HG02943 (cell line): ENCODE measurements at regions not wholly inside any gene's neighbourhood (a gene's known extent, or its start where the extent isn't known, plus 50 kb on each side); places are given as distances from the start of the nearest gene placed in this dataset.
"Not testable (repeated sequence)": the region's sequence is repeated elsewhere in the genome, so short reads cannot be mapped to it uniquely, and the experiment has no call there.

Experiments used
- ATAC-seq: cut with Tn5 transposase; IDR thresholded peaks from one replicate; pipeline ENCODE4 v1.9.1; 2021; ENCODE audit warnings: mild to moderate bottlenecking, low read depth, moderate library complexity; ENCODE audit not compliant: unreplicated experiment

- ATAC-seq: no peak
Measured at GRCh38 chr1:41995441-41996130, 76.9 kb upstream of the HIVEP3 start.

- ATAC-seq: no peak
Measured at GRCh38 chr1:41994195-41994894, 75.6 kb upstream of the HIVEP3 start.

DNA sequence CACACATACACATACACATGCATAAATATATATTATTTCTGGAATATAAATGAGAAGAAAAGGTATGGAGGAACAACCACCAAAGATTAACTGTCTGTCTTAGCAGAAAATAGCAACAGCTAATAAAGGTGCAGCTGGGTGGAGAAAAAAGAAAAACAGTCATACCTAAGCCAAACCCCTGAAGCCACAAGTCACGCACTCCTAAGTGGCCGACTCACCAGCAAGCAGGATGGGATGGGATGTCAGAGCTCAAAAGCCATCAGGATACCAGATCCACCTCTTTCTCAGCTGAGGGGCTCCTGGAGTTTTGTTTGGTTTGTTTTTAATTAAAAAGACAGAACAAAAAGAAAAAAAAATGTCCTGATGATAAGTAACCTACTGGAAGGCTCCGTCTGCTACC is 64.7 kb upstream of the HIVEP3 start:
- ATAC-seq: no peak

GRCh38 chr1:41981796-41982195 is 63.1 kb upstream of the HIVEP3 start:
- ATAC-seq: no peak

GRCh38 chr1:41980827-41981653 is 62.3 kb upstream of the HIVEP3 start:
- ATAC-seq: no peak

GRCh38 chr1:41978986-41979385 is 60.3 kb upstream of the HIVEP3 start:
- no peak for ATAC-seq

GRCh38 chr1:41977326-41977725 is 58.6 kb upstream of the HIVEP3 start:
- no peak for ATAC-seq

DNA sequence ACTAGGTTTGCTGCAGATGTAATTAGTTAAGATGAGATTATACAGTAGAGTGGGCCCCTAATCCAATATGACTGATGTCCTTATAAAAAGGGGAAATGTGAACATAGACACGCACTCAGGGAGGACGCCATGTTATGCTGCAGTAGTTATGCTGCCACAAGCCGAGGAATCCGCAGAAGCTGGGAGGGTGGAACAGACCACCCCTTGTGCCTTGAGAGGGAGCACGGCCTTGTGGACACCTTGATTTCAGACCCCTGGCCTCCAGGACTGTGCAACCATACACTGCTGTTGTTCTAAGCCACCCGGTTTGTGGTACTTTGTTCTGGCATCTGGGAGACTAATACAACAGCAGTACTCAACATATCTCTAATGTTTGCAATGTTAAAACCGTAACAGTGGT is 57.9 kb upstream of the HIVEP3 start:
- no peak for ATAC-seq

DNA sequence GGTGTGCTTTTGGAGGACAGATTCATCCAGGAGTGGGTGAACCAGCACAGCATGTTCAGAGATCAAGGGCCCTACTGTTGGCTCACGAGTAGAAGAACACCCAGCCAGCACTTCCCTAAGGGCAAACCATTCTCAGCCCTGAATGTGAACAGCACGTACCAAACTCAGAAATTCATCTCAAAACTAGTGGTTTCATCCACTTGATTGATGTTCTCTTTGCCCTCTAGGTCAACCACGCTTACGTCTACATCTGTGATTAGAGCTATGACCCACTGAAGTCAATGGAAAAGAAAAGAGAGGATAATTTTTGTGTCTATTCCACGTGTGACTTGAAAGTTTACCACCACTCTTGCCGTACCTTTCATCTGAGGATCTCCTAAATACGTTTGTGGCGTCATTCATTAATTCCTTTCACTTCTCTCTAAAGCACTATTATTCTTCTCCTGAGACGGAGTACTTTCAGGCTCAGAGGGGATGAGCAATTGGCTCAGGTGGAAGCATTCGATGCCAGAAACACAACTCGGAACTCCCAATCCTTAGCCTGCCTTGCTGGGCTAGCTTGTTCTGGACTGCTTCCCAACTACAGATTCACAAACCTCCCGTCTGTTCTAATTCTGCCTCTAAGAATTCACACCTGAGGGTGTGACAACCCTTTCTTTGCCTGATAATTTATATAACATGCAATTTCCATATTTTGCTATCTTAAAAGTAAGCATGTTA is 57.3 kb upstream of the HIVEP3 start:
- no peak for ATAC-seq

DNA sequence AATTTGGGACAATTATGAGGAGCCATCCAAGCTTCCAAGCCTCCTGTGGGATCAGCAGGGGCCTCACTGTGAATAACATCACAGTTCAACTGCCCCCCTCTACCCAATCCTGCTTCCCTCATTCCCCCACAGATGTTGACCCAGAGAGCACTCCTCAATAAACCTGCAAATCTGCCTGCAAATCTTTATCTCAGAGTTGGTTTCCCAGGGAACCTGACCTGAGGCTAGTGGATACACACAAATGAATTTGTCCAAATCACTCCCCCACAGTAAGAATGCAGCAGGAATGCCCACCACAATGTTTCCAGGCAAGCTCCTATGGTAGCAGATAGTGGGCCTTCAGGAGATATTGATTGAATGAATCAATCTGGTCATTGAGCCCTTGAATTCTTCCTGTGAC is 56.4 kb upstream of the HIVEP3 start:
- ATAC-seq: no peak

GRCh38 chr1:41968557-41968956 is 49.8 kb upstream of the HIVEP3 start:
- not testable (repeated sequence) for ATAC-seq
